Left lung (tissue), 4 donors: ENCODE measurements at regions not wholly inside any gene's neighbourhood (a gene's known extent, or its start where the extent isn't known, plus 50 kb on each side); places are given as distances from the start of the nearest gene placed in this dataset.

Experiments used
- ATAC-seq: fragments of 200-7000 bp; cut with Tn5 transposase; one replicate; pipeline ENCODE4 v1.9.1; 2020; ENCODE audit warnings: moderate library complexity
- DNase-seq, 4 donors: peaks; one replicate each; pipeline ENCODE4 v3.0.0-alpha.2; 2013 to 2020
- H3K27ac ChIP-seq, 2 donors: fragments of 200-600 bp; sonication (generic) in 1 of 2; one replicate each; pipeline versions ENCODE4 v1.5.0 to v1.8.0; 2020 to 2021
- H3K27me3 ChIP-seq, 2 donors: fragments of 200-600 bp; sonication (generic) in 1 of 2; one replicate each; pipeline versions ENCODE4 v1.5.0 to v1.8.0; 2020 to 2021
- H3K36me3 ChIP-seq, 2 donors: fragments of 200-600 bp; sonication (generic) in 1 of 2; one replicate each; pipeline versions ENCODE4 v1.5.0 to v1.8.0; 2020 to 2021
- H3K4me1 ChIP-seq, 2 donors: fragments of 200-600 bp; one replicate each; pipeline ENCODE4 v1.8.0; 2021
- H3K4me3 ChIP-seq, 2 donors: fragments of 200-600 bp; sonication (generic) in 1 of 2; one replicate each; pipeline versions ENCODE4 v1.5.0 to v1.8.0; 2020 to 2021; ENCODE audit warnings: mild to moderate bottlenecking in 1 of 2
- H3K9me3 ChIP-seq, 2 donors: fragments of 200-600 bp; sonication (generic) in 1 of 2; one replicate each; pipeline versions ENCODE4 v1.5.0 to v1.8.0; 2020 to 2021
- CTCF ChIP-seq, 2 donors: fragments of 200-600 bp; sonication (generic) in 1 of 2; IDR thresholded peaks; one replicate each; pipeline versions ENCODE4 v1.5.0 to v1.8.0; 2021; ENCODE audit warnings: antibody characterized with exemption in 2 of 2
- intact Hi-C, 2 donors: fragments of 100-400 bp; cut with DNase I; formaldehyde crosslinking; loops; one replicate each; pipeline versions ENCODE4 v1.11.2 to v1.14.2; 2022
- donor health status: DM: no; HTN: yes; CAD: no.
- donor health status: DM: no; HTN: no; CAD: no.

- no peaks in the 10 kb centered on the region for H3K4me1 ChIP-seq
- intact Hi-C loops = no loop called here
- H3K27me3 ChIP-seq = no peaks in the 10 kb centered on the region
- H3K9me3 ChIP-seq = no peaks in the 10 kb centered on the region
- ATAC-seq (no peak), DNase-seq (no peak)
- no peak for TF ChIP-seq CTCF (IDR thresholded peaks at IDR 0.05)
- H3K36me3 ChIP-seq = no peaks in the 10 kb centered on the region
- no peak overlapping the region for H3K4me3 ChIP-seq
- H3K27ac ChIP-seq = no peak overlapping the region
These were observed 228.1 kb downstream of the ADAMTS9 start for GRCh38 chr3:64459711-64460110.

- Histone ChIP-seq H3K36me3 (no peaks in the 10 kb centered on the region), H3K27ac (no peak overlapping the region), H3K9me3 (no peaks in the 10 kb centered on the region), H3K27me3 (no peaks in the 10 kb centered on the region), H3K4me3 (no peak overlapping the region), H3K4me1 (no peaks in the 10 kb centered on the region)
- DNase-seq (no peak), ATAC-seq (no peak)
- intact Hi-C loops = no loop called here
- TF ChIP-seq CTCF (IDR thresholded peaks at IDR 0.05) = no peak
These were observed 230.0 kb downstream of the ADAMTS9 start for GRCh38 chr3:64457811-64458210.

- H3K4me3 ChIP-seq = no peak overlapping the region
- H3K9me3 ChIP-seq = no peaks in the 10 kb centered on the region
- DNase-seq (no peak), ATAC-seq (no peak)
- no peaks in the 10 kb centered on the region for H3K4me1 ChIP-seq
- TF ChIP-seq CTCF (IDR thresholded peaks at IDR 0.05) = no peak
- H3K27me3 ChIP-seq = no peaks in the 10 kb centered on the region
- H3K36me3 ChIP-seq = no peaks in the 10 kb centered on the region
- no peak overlapping the region for H3K27ac ChIP-seq
- intact Hi-C loops = no loop called here
These were observed 231.1 kb downstream of the ADAMTS9 start for GRCh38 chr3:64456674-64457073.

GRCh38 chr3:64455351-64455750 lies 230.1 kb upstream of the PRICKLE2 start:
- Histone ChIP-seq H3K27ac (no peak overlapping the region), H3K9me3 (no peaks in the 10 kb centered on the region), H3K27me3 (no peaks in the 10 kb centered on the region), H3K4me1 (no peaks in the 10 kb centered on the region), H3K4me3 (no peak overlapping the region), H3K36me3 (no peaks in the 10 kb centered on the region)
- ATAC-seq (no peak), DNase-seq (no peak)
- no peak for TF ChIP-seq CTCF (IDR thresholded peaks at IDR 0.05)
- intact Hi-C loops = no loop called here

GRCh38 chr3:64454768-64455167 lies 229.5 kb upstream of the PRICKLE2 start:
- DNase-seq (no peak), ATAC-seq (no peak)
- no peaks in the 10 kb centered on the region for H3K27me3 ChIP-seq
- intact Hi-C loops = no loop called here
- H3K4me3 ChIP-seq = no peak overlapping the region
- H3K27ac ChIP-seq = no peak overlapping the region
- no peak for TF ChIP-seq CTCF (IDR thresholded peaks at IDR 0.05)
- no peaks in the 10 kb centered on the region for H3K4me1 ChIP-seq
- no peaks in the 10 kb centered on the region for H3K9me3 ChIP-seq
- no peaks in the 10 kb centered on the region for H3K36me3 ChIP-seq
